Colonic mucosa (tissue), 4 donors: ENCODE measurements at regions not wholly inside any gene's neighbourhood (a gene's known extent, or its start where the extent isn't known, plus 50 kb on each side); places are given as distances from the start of the nearest gene placed in this dataset.

Experiments used
- DNase-seq: peaks from one replicate; pipeline ENCODE4 v3.0.0-alpha.2; 2020
- H3K27ac ChIP-seq: fragments of 200-600 bp; one replicate; pipeline ENCODE4 v1.8.0; 2021
- H3K27me3 ChIP-seq: fragments of 200-600 bp; one replicate; pipeline ENCODE4 v1.8.0; 2021
- H3K36me3 ChIP-seq: fragments of 200-600 bp; one replicate; pipeline ENCODE4 v1.8.0; 2021
- H3K4me1 ChIP-seq: fragments of 200-600 bp; one replicate; pipeline ENCODE4 v1.8.0; 2021; ENCODE audit warnings: mild to moderate bottlenecking
- H3K4me3 ChIP-seq: fragments of 200-600 bp; one replicate; pipeline ENCODE4 v1.8.0; 2021
- H3K9ac ChIP-seq, 2 donors: one replicate each; pipeline ENCODE4 v1.7.0; 2013; ENCODE audit warnings: control low read depth in 2 of 2, low read depth in 2 of 2, low read length in 2 of 2
- H3K9me3 ChIP-seq: fragments of 200-600 bp; one replicate; pipeline ENCODE4 v1.8.0; 2021
- CTCF ChIP-seq: fragments of 200-600 bp; IDR thresholded peaks from one replicate; pipeline ENCODE4 v1.8.0; 2022; ENCODE audit warnings: antibody characterized with exemption, mild to moderate bottlenecking
- intact Hi-C: fragments of 100-400 bp; cut with DNase I; formaldehyde crosslinking; loops from one replicate; pipeline ENCODE4 v1.14.1; 2022
- donor health status: healthy.
- donor health status: DM: no; HTN: no; CAD: no.
- donor health status: DM: no; HTN: no; CAD: no.

GRCh38 chr4:114085611-114086345, 106.3 kb upstream of the ARSJ start:
- no peaks in the 10 kb centered on the region for H3K9me3 ChIP-seq
- intact Hi-C loops = no loop called here
- H3K4me1 ChIP-seq = no peaks in the 10 kb centered on the region
- no peak for TF ChIP-seq CTCF
- H3K27me3 ChIP-seq = no peaks in the 10 kb centered on the region
- H3K9ac ChIP-seq = no peak overlapping the region
- no peak for DNase-seq
- H3K36me3 ChIP-seq = no peaks in the 10 kb centered on the region
- no peak overlapping the region for H3K4me3 ChIP-seq
- H3K27ac ChIP-seq = no peak overlapping the region

GRCh38 chr4:114087596-114088230, 108.3 kb upstream of the ARSJ start:
- no peak for DNase-seq

GRCh38 chr4:114088481-114088880, 109.0 kb upstream of the ARSJ start:
- Histone ChIP-seq H3K36me3 (no peaks in the 10 kb centered on the region), H3K4me3 (no peak overlapping the region), H3K4me1 (no peaks in the 10 kb centered on the region), H3K9ac (no peak overlapping the region), H3K9me3 (no peaks in the 10 kb centered on the region), H3K27ac (no peak overlapping the region), H3K27me3 (no peaks in the 10 kb centered on the region)
- intact Hi-C loops = no loop called here
- TF ChIP-seq CTCF = no peak
- DNase-seq = no peak

More at GRCh38 chr4:114087596-114088230, 108.3 kb upstream of the ARSJ start:
- no peaks in the 10 kb centered on the region for H3K4me1 ChIP-seq
- H3K27me3 ChIP-seq = no peaks in the 10 kb centered on the region
- intact Hi-C loops = no loop called here
- H3K9me3 ChIP-seq = no peaks in the 10 kb centered on the region
- no peak overlapping the region for H3K4me3 ChIP-seq
- H3K9ac ChIP-seq = no peak overlapping the region
- no peak overlapping the region for H3K27ac ChIP-seq
- no peaks in the 10 kb centered on the region for H3K36me3 ChIP-seq
- TF ChIP-seq CTCF = no peak

GRCh38 chr4:114091546-114091945, 112.1 kb upstream of the ARSJ start:
- no peak overlapping the region for H3K4me3 ChIP-seq

GRCh38 chr4:114093221-114093715, 113.8 kb upstream of the ARSJ start:
- Histone ChIP-seq H3K27me3 (no peaks in the 10 kb centered on the region), H3K36me3 (no peaks in the 10 kb centered on the region), H3K4me3 (no peak overlapping the region), H3K9me3 (no peaks in the 10 kb centered on the region), H3K27ac (no peak overlapping the region), H3K9ac (no peak overlapping the region), H3K4me1 (no peaks in the 10 kb centered on the region)
- no peak for DNase-seq
- TF ChIP-seq CTCF = no peak
- intact Hi-C loops = no loop called here

More at GRCh38 chr4:114091546-114091945, 112.1 kb upstream of the ARSJ start:
- H3K27me3 ChIP-seq = no peaks in the 10 kb centered on the region
- intact Hi-C loops = no loop called here
- H3K4me1 ChIP-seq = no peaks in the 10 kb centered on the region
- no peak overlapping the region for H3K27ac ChIP-seq
- no peak overlapping the region for H3K9ac ChIP-seq
- no peaks in the 10 kb centered on the region for H3K36me3 ChIP-seq
- no peak for DNase-seq
- H3K9me3 ChIP-seq = no peaks in the 10 kb centered on the region
- TF ChIP-seq CTCF = no peak
